ENCODE measurements at regions not wholly inside any gene's neighbourhood (a gene's known extent, or its start where the extent isn't known, plus 50 kb on each side); places are given as distances from the start of the nearest gene placed in this dataset.

DNA sequence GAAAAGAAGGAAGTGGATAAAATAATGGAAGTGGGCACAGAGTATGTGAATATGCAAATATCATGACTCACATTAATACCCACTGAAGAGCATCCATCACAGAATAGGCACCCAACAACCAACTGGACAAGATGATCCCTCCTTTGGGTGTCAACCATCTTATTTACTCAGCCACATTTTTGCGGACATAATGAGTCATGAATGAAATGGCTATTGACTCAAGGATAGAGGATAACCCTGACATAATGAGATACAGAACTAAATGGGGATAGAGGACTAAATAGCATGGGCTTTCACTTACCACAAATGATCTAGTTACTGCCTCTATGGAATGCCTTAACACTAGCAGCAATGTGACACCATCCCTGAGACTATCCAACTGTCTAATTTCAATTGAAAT is 224.7 kb downstream of the ANTXR2 start:
- no peak for TF ChIP-seq POLR2AphosphoS5 (IDR thresholded peaks at IDR 0.05; ENCODE audit: insufficient read depth, low read depth, low read length)
- TF ChIP-seq, protein P1, sequence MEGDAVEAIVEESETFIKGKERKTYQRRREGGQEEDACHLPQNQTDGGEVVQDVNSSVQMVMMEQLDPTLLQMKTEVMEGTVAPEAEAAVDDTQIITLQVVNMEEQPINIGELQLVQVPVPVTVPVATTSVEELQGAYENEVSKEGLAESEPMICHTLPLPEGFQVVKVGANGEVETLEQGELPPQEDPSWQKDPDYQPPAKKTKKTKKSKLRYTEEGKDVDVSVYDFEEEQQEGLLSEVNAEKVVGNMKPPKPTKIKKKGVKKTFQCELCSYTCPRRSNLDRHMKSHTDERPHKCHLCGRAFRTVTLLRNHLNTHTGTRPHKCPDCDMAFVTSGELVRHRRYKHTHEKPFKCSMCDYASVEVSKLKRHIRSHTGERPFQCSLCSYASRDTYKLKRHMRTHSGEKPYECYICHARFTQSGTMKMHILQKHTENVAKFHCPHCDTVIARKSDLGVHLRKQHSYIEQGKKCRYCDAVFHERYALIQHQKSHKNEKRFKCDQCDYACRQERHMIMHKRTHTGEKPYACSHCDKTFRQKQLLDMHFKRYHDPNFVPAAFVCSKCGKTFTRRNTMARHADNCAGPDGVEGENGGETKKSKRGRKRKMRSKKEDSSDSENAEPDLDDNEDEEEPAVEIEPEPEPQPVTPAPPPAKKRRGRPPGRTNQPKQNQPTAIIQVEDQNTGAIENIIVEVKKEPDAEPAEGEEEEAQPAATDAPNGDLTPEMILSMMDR (IDR thresholded peaks at IDR 0.05; ENCODE audit: extremely low read depth in 1 of 2, insufficient read depth in 1 of 2, low read depth in 1 of 2, low read length in 2 of 2), result no peak
- no peak for TF ChIP-seq POLR2A (IDR thresholded peaks at IDR 0.05; ENCODE audit: low read depth, low read length)
- no peak for TF ChIP-seq EZH2 (IDR thresholded peaks at IDR 0.05; ENCODE audit: borderline replicate concordance, low read depth, low read length, severe bottlenecking)
- TF ChIP-seq GATA2 (IDR thresholded peaks at IDR 0.05; ENCODE audit: insufficient read depth, insufficient read length, low read depth, low read length), result no peak
- TF ChIP-seq, protein P2, sequence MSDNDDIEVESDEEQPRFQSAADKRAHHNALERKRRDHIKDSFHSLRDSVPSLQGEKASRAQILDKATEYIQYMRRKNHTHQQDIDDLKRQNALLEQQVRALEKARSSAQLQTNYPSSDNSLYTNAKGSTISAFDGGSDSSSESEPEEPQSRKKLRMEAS (IDR thresholded peaks at IDR 0.05; ENCODE audit: insufficient read depth, insufficient read length), result no peak
- TF ChIP-seq JUN (IDR thresholded peaks at IDR 0.05; ENCODE audit: borderline replicate concordance, insufficient read depth, insufficient read length, low read depth), result no peak
- TF ChIP-seq MYC (IDR thresholded peaks at IDR 0.05; ENCODE audit: low read depth, low read length), result no peak
- no peak for TF ChIP-seq FOS (IDR thresholded peaks at IDR 0.05; ENCODE audit: borderline replicate concordance, insufficient read depth, low read length)
